NB4 (cell line): ENCODE measurements at regions not wholly inside any gene's neighbourhood (a gene's known extent, or its start where the extent isn't known, plus 50 kb on each side); places are given as distances from the start of the nearest gene placed in this dataset.

Experiments
- DNase-seq: peaks from one replicate; pipeline ENCODE4 v3.0.0; 2010; ENCODE audit warnings: low read depth
- H3K4me3 ChIP-seq: one replicate; pipeline ENCODE4 v1.5.1; 2011; ENCODE audit warnings: mild to moderate bottlenecking, low read depth, low read length, moderate library complexity
- CTCF ChIP-seq: IDR thresholded peaks from one replicate; pipeline ENCODE4 v1.5.1; 2012; ENCODE audit warnings: low read depth, low read length
- MAX ChIP-seq: IDR thresholded peaks from 2 replicates; pipeline ENCODE4 v1.6.1; 2011; ENCODE audit warnings: low read depth, low read length
- MYC ChIP-seq: IDR thresholded peaks from 2 replicates; pipeline ENCODE4 v1.6.1; 2011; ENCODE audit warnings: low read depth, low read length
- POLR2A ChIP-seq: IDR thresholded peaks from 2 replicates; pipeline ENCODE4 v1.6.1; 2011; ENCODE audit warnings: mild to moderate bottlenecking; ENCODE audit not compliant: insufficient read length; ENCODE audit errors: extremely low read depth

GRCh38 chr2:74081030-74081762, 66.5 kb downstream of the BOLA3 start:
- no peak for DNase-seq
- no peak overlapping the region for H3K4me3 ChIP-seq
- TF ChIP-seq POLR2A: no peak
- TF ChIP-seq MAX: no peak
- no peak for TF ChIP-seq CTCF
- no peak for TF ChIP-seq MYC

GRCh38 chr2:74081763-74082110, 66.0 kb downstream of the BOLA3 start:
- H3K4me3 ChIP-seq: no peak overlapping the region
- no peak for DNase-seq
- TF ChIP-seq MAX (no peak), CTCF (no peak), POLR2A (no peak), MYC (no peak)

- TF ChIP-seq POLR2A (no peak), CTCF (no peak), MAX (no peak), MYC (no peak)
- H3K4me3 ChIP-seq: no peak overlapping the region
- DNase-seq: no peak
Observed at GRCh38 chr2:74083750-74084149, 64.0 kb downstream of the BOLA3 start.
